Nephron (organoid): ENCODE measurements at regions not wholly inside any gene's neighbourhood (a gene's known extent, or its start where the extent isn't known, plus 50 kb on each side); places are given as distances from the start of the nearest gene placed in this dataset.

Experiments used
- H3K27ac Mint-ChIP-seq, 3 experiments: 2 replicates each; pipeline ENCODE4 v1.8.0; 2020; ENCODE audit warnings: mixed read lengths in 3 of 3, mild to moderate bottlenecking in 2 of 3, moderate library complexity in 1 of 3
- H3K27me3 Mint-ChIP-seq: 2 replicates; pipeline ENCODE4 v1.8.0; 2021; ENCODE audit warnings: low read depth, mild to moderate bottlenecking, moderate library complexity, mixed read lengths
- H3K36me3 Mint-ChIP-seq: 2 replicates; pipeline ENCODE4 v1.8.0; 2020; ENCODE audit warnings: low read depth, mixed read lengths
- H3K4me1 Mint-ChIP-seq: 2 replicates; pipeline ENCODE4 v1.8.0; 2020; ENCODE audit warnings: mixed read lengths
- H3K4me3 Mint-ChIP-seq, 3 experiments: 2 replicates each; pipeline ENCODE4 v1.8.0; 2020; ENCODE audit warnings: mild to moderate bottlenecking in 3 of 3, mixed read lengths in 3 of 3, moderate library complexity in 2 of 3
- H3K9me3 Mint-ChIP-seq: 2 replicates; pipeline ENCODE4 v1.8.0; 2020; ENCODE audit warnings: mixed read lengths
- CTCF ChIP-seq, 3 experiments: fragments of 200-600 bp; sonication (generic); IDR thresholded peaks; one replicate each; pipeline ENCODE4 v1.5.0; 2021; ENCODE audit warnings: antibody characterized with exemption in 3 of 3; ENCODE audit not compliant: unreplicated experiment in 3 of 3

DNA sequence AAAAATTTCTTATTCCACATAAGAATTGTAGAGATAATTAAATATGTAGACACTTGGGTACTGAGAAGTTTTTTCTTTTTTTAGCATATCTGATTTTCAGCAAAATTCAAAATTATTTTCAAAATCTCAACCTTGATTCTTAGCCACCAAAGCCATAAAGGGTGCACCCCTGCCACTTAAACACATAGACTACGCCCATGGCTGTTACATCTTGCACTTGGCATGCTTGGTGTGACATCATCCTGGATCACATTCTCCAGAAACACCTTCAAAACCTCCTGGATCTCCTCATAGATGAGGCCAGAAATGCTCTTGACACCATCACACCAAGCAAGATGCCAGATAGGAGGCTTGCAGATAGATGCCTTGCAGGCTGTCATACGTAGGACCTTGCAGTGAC lies 89.1 kb upstream of the KLF14 start:
- H3K4me3 Mint-ChIP-seq, result no peak overlapping the region
- H3K36me3 Mint-ChIP-seq, result no peaks in the 10 kb centered on the region
- H3K27ac Mint-ChIP-seq, result no peak overlapping the region
- peaks cover 24% of the 10 kb centered on the region for H3K9me3 Mint-ChIP-seq
- no peaks in the 10 kb centered on the region for H3K27me3 Mint-ChIP-seq
- TF ChIP-seq CTCF (IDR thresholded peaks at IDR 0.05; ENCODE audit: unreplicated experiment in 3 of 3), result no peak
- H3K4me1 Mint-ChIP-seq, result no peaks in the 10 kb centered on the region

DNA sequence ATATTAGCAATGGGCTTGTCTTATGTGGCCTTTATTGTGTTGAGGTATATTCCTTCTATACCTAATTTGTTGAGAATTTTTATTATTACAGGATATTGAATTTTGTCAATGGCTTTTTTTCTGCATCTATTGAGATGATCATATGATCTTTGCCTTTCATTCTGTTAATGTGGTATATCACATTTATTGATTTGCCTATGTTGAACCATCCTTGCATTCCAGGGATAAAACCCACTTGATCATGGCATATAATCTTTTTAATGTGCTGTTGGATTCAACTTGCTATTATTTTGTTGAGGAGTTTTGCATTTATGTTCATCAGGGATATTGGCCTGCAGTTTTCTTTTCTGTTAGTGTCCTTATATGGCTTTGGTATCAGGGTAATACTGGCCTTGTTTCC lies 91.8 kb upstream of the KLF14 start:
- Mint-ChIP-seq H3K27me3 (no peaks in the 10 kb centered on the region), H3K27ac (no peak overlapping the region), H3K4me3 (no peak overlapping the region), H3K36me3 (no peaks in the 10 kb centered on the region), H3K9me3 (peaks cover 30% of the 10 kb centered on the region), H3K4me1 (peaks cover 6% of the 10 kb centered on the region)
- no peak for TF ChIP-seq CTCF (IDR thresholded peaks at IDR 0.05; ENCODE audit: unreplicated experiment in 3 of 3)

DNA sequence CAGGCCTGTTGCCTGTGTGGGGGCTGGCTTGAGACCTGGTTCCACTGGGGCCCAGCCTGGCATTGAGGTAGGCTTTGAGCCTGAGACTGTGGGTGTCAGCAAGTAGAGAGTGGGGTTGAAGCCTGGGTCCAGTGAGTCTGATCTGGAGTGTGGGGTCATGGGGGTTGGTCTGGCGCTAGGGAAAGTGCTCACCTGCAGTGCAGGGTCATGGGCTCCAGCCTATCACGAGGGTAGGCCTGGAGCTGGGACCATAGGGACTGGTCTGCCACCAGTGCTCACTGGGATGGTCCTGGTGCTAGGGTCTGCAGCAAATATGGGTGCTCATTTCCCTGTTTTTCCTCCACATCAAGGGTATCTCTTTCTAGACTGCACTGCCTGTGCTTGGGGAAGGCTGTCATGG lies 95.4 kb upstream of the KLF14 start:
- no peak for TF ChIP-seq CTCF (IDR thresholded peaks at IDR 0.05; ENCODE audit: unreplicated experiment in 3 of 3)
- Mint-ChIP-seq H3K36me3 (no peaks in the 10 kb centered on the region), H3K4me1 (peaks cover 12% of the 10 kb centered on the region), H3K4me3 (no peak overlapping the region), H3K27ac (no peak overlapping the region), H3K27me3 (no peaks in the 10 kb centered on the region), H3K9me3 (peaks cover 23% of the 10 kb centered on the region)

DNA sequence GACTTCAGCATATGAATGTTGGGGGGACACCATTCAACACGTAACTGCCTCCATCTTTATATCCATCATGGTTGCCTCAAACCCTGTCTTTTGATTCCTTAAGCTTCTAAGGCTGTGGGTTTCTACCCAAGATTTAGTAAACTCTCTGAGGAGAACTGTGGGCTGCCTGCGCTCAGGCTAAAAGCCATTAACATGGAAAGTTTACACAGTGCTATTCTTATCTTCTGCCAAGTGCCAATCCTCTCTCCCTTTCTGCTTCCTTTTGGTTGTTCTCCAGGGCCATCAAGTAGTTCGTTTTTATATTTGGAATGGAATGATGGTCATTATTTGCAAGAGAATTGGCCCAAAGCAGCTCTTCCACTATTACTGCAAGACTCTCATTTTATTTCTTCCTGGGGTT lies 97.3 kb upstream of the KLF14 start:
- Mint-ChIP-seq H3K27me3 (peaks cover 5% of the 10 kb centered on the region), H3K9me3 (peaks cover 14% of the 10 kb centered on the region), H3K27ac (peak overlapping the region in 1 of 3 experiments; percentile 10), H3K4me3 (no peak overlapping the region), H3K36me3 (no peaks in the 10 kb centered on the region), H3K4me1 (peaks cover 12% of the 10 kb centered on the region)
- no peak for TF ChIP-seq CTCF (IDR thresholded peaks at IDR 0.05; ENCODE audit: unreplicated experiment in 3 of 3)

DNA sequence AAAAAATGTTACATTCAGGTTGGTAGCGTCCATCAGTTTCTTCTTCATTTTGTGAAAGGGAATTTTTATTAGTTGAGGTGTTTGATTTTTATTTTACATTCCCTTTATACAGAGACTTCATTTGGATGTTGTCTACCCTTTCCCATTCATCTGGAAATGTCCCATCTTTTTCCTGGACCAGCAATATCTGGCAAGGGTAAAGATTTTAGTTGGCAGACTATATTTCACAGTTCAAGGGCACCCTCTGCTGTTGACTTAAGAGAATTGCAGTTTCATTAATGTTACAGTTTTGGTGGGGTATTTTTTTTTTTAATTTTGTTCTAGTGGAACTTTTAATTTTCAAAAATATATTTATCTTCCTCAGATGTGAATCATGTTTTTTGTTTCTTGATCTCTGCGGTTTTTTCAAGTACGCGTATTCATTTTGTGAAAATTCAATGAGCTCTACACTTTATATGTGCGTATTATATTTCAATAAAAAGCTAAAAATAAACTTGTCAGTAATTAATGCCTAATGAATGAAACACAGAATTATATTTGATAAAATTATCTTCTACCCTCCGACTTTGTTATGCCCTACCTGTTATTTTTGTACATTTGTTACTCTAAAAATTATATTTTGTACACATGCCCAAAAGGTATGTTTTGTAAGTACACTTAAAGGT lies 97.9 kb upstream of the KLF14 start:
- no peak overlapping the region for H3K4me3 Mint-ChIP-seq
- H3K4me1 Mint-ChIP-seq, result peaks cover 12% of the 10 kb centered on the region
- H3K27ac Mint-ChIP-seq, result peak overlapping the region in 1 of 3 experiments; percentile 10
- peaks cover 6% of the 10 kb centered on the region for H3K27me3 Mint-ChIP-seq
- no peaks in the 10 kb centered on the region for H3K36me3 Mint-ChIP-seq
- H3K9me3 Mint-ChIP-seq, result peaks cover 8% of the 10 kb centered on the region
- peak; percentile 75 to 88 (median 82) for TF ChIP-seq CTCF (IDR thresholded peaks at IDR 0.05; ENCODE audit: unreplicated experiment in 3 of 3)

DNA sequence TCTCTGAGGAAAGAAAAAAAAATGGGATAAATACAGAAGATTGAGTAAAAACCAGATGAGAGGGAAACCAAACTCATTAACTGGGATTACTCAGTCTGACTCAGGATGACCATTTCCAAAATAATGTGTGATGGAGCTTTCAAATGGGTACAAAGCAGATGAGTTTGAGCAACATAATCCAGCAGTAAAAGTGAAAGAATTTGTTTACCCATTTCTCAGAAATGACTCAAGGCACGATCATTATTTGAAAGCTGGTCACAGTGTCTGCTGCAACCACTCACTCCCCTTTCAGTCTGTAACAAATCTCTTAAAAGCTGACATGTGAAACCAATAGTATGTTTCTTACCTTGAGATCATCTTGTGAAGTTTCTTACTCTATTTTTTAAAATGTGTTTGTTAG lies 104.7 kb upstream of the KLF14 start:
- no peak for TF ChIP-seq CTCF (IDR thresholded peaks at IDR 0.05; ENCODE audit: unreplicated experiment in 3 of 3)
- Mint-ChIP-seq H3K4me1 (no peaks in the 10 kb centered on the region), H3K36me3 (no peaks in the 10 kb centered on the region), H3K27me3 (peaks cover 11% of the 10 kb centered on the region), H3K27ac (no peak overlapping the region), H3K9me3 (no peaks in the 10 kb centered on the region), H3K4me3 (no peak overlapping the region)
